Mucosa of descending colon (tissue), 3 donors: ENCODE measurements at regions not wholly inside any gene's neighbourhood (a gene's known extent, or its start where the extent isn't known, plus 50 kb on each side); places are given as distances from the start of the nearest gene placed in this dataset.

Source experiments
- ATAC-seq: fragments of 200-7000 bp; cut with Tn5 transposase; one replicate; pipeline ENCODE4 v1.9.1; 2020; ENCODE audit warnings: mild to moderate bottlenecking, moderate library complexity
- DNase-seq, 3 donors: peaks; one replicate each; pipeline ENCODE4 v3.0.0-alpha.2; 2020
- H3K36me3 ChIP-seq: fragments of 200-600 bp; one replicate; pipeline ENCODE4 v1.8.0; 2021; ENCODE audit warnings: low read depth, mild to moderate bottlenecking
- H3K4me1 ChIP-seq: fragments of 200-600 bp; one replicate; pipeline ENCODE4 v1.8.0; 2021; ENCODE audit warnings: low read depth, mild to moderate bottlenecking
- H3K4me3 ChIP-seq: fragments of 200-600 bp; one replicate; pipeline ENCODE4 v1.8.0; 2021; ENCODE audit warnings: mild to moderate bottlenecking
- H3K9me3 ChIP-seq: fragments of 200-600 bp; one replicate; pipeline ENCODE4 v1.8.0; 2021; ENCODE audit warnings: mild to moderate bottlenecking
- intact Hi-C, 2 donors: fragments of 100-400 bp; cut with DNase I in 1 of 2; cut with micrococcal nuclease in 1 of 2; formaldehyde crosslinking; loops; one replicate each; pipeline versions ENCODE4 v1.11.0 to v1.11.1; 2022; cut with DNase I, micrococcal nuclease
- TF ChIP-seq, protein P1 (sequence below): fragments of 200-600 bp; IDR thresholded peaks from one replicate; pipeline ENCODE4 v1.8.0; 2022; ENCODE audit warnings: antibody characterized with exemption, mild to moderate bottlenecking
- donor health status: DM: no; HTN: no; CAD: no; lungs with moderate emphysema.
- donor health status: DM: no; HTN: no; CAD: no.
- donor health status: DM: no; HTN: yes; CAD: no.

DNA sequence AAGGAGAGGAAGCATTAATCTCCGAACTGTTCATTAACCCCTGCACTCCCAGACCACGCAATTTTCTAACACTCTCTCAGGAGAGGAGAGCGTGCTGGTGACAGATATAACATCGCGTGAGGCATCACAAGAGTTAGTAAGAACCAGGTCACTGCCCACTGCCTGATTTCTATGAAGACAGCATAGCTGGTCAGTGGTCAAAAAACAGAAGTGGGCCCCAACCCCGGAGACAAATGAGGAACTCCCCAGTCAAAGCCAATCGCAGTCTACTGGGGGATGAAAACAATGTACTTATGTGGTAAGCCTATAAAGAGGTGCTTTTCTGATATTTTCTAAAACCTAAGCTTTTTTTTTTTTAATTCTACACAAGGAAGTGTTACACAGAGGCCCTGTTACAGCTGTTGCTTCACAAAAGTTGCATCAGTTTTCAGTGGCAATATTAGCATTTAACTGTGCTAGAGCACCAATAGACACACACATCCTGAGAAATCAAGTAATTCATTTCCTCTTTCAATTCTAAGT is 231.8 kb upstream of the IRF2BP2 start:
- Histone ChIP-seq H3K4me3 (no peak overlapping the region), H3K4me1 (peaks cover 16% of the 10 kb centered on the region), H3K36me3 (no peaks in the 10 kb centered on the region), H3K9me3 (no peaks in the 10 kb centered on the region)
- TF ChIP-seq, protein P1, sequence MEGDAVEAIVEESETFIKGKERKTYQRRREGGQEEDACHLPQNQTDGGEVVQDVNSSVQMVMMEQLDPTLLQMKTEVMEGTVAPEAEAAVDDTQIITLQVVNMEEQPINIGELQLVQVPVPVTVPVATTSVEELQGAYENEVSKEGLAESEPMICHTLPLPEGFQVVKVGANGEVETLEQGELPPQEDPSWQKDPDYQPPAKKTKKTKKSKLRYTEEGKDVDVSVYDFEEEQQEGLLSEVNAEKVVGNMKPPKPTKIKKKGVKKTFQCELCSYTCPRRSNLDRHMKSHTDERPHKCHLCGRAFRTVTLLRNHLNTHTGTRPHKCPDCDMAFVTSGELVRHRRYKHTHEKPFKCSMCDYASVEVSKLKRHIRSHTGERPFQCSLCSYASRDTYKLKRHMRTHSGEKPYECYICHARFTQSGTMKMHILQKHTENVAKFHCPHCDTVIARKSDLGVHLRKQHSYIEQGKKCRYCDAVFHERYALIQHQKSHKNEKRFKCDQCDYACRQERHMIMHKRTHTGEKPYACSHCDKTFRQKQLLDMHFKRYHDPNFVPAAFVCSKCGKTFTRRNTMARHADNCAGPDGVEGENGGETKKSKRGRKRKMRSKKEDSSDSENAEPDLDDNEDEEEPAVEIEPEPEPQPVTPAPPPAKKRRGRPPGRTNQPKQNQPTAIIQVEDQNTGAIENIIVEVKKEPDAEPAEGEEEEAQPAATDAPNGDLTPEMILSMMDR: no peak
- ATAC-seq (peak; percentile 56), DNase-seq (no peak)
- intact Hi-C loops: no loop called here

- Histone ChIP-seq H3K9me3 (no peaks in the 10 kb centered on the region), H3K4me3 (no peak overlapping the region), H3K36me3 (no peaks in the 10 kb centered on the region), H3K4me1 (peaks cover 16% of the 10 kb centered on the region)
- TF ChIP-seq, protein P1: no peak
- intact Hi-C loops: no loop called here
- DNase-seq: no peak
- no peak for ATAC-seq
These were observed 231.3 kb upstream of the IRF2BP2 start for GRCh38 chr1:234841281-234841680.

- TF ChIP-seq, protein P1: no peak
- Histone ChIP-seq H3K4me3 (no peak overlapping the region), H3K4me1 (peaks cover 16% of the 10 kb centered on the region), H3K36me3 (no peaks in the 10 kb centered on the region), H3K9me3 (no peaks in the 10 kb centered on the region)
- DNase-seq (no peak), ATAC-seq (no peak)
- intact Hi-C loops: no loop called here
These were observed 230.9 kb upstream of the IRF2BP2 start for GRCh38 chr1:234840843-234841242.

DNA sequence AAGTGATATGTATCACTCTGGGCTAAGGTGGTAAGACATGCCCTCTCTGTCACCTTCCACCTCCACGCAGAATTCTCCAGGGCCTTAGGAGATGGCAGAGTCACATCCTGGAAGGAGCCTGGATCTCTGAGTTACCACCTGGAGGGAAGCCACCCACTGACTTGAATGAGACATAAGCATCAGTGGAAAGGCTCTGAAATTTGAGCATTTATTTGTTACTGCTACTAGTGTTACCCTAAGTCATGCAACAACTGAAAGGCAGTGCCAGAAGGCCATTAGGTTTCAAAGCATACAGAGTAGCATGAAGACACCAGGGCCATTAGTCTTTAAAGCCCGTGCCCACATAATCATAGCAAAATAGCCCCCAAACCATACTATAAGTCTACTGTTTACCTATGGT is 230.3 kb upstream of the IRF2BP2 start:
- DNase-seq (no peak), ATAC-seq (no peak)
- Histone ChIP-seq H3K4me1 (peaks cover 16% of the 10 kb centered on the region), H3K4me3 (no peak overlapping the region), H3K9me3 (no peaks in the 10 kb centered on the region), H3K36me3 (no peaks in the 10 kb centered on the region)
- intact Hi-C loops: no loop called here
- TF ChIP-seq, protein P1: no peak

DNA sequence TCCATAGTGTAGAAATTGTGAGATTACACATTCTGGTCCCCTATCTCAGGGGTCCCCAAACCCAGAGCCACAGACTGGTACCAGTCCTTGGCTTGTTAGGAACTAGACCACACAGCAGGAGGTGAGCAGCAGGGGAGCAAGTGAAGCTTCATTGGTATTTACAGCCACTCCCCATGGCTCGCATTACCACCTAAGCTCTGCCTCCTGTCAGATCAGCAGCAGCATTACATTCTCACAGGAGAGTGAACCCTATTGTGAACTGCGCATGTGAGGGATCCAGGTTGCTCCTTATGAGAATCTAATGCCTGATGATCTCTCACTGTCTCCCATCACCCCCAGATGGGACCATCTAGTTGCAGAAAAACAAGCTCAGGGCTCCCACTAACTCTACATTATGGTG is 229.7 kb upstream of the IRF2BP2 start:
- Histone ChIP-seq H3K9me3 (no peaks in the 10 kb centered on the region), H3K4me3 (no peak overlapping the region), H3K4me1 (peaks cover 11% of the 10 kb centered on the region), H3K36me3 (no peaks in the 10 kb centered on the region)
- intact Hi-C loops: no loop called here
- ATAC-seq (no peak), DNase-seq (no peak)
- TF ChIP-seq, protein P1: no peak

DNA sequence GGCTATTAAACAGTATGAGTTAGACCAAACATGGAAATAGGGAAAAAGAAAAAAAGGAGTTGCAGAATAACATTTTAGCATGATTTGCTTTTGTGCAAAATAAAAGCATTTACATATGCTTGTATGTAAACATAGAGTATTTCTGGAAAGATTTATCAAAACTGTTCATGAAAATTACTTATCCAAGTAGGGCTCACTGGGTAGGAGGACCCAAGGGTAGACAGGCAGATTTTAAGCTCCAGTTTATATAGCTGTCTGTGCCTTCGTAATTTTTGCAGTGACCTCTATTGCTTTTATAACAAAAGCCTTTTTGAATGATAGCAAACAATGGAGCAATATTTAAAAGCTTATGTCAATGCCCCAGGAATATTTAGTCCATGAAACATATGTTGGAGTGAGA is 228.8 kb upstream of the IRF2BP2 start:
- Histone ChIP-seq H3K9me3 (no peaks in the 10 kb centered on the region), H3K4me3 (no peak overlapping the region), H3K4me1 (peaks cover 4% of the 10 kb centered on the region), H3K36me3 (no peaks in the 10 kb centered on the region)
- TF ChIP-seq, protein P1: no peak
- intact Hi-C loops: no loop called here
- DNase-seq (no peak), ATAC-seq (no peak)
